ENCODE measurements at regions not wholly inside any gene's neighbourhood (a gene's known extent, or its start where the extent isn't known, plus 50 kb on each side); places are given as distances from the start of the nearest gene placed in this dataset.

DNA sequence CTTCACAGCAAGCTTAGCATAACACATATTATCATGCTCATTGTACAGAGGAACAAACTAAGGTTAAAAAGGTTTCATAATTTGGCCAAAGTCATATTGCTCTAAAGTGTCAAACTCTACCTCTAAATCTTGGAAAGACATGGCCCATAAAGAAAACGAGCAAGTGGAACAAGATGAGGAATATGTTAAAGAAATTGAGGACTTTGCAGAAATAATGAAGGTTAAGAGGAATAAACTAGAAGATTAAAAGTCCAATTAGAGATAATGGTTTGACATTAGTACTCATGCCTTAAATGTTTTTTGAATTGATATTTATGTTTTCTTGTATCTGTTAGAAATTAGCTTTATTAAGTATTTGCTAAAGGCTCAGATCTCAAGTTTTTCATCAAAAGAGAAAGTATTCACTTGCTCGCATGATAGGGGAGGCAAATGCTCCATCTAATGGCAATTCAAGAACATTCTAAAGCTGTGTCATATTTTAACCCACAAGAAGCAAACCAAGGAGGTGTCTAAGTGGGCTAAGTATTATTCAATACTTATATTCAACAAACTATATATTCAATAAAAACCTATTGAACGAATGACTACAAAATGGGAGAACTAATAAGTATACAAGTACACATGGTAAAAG, 192.9 kb upstream of the SPTLC3 start:
- TF ChIP-seq CTCF (IDR thresholded peaks at IDR 0.05; ENCODE audit: low read length) (no peak), EZH2 (IDR thresholded peaks at IDR 0.05; ENCODE audit: borderline replicate concordance, low read length) (no peak)
